Tibial artery (tissue), 4 donors: ENCODE measurements at regions not wholly inside any gene's neighbourhood (a gene's known extent, or its start where the extent isn't known, plus 50 kb on each side); places are given as distances from the start of the nearest gene placed in this dataset.

Experiments used
- DNase-seq, 2 donors: peaks; one replicate each; pipeline ENCODE4 v3.0.0-alpha.2; 2019
- H3K27ac ChIP-seq, 2 donors: fragments of 200-600 bp; sonication (generic) in 1 of 2; 1 replicate in 1 of 2; 2 replicates in 1 of 2; pipeline ENCODE4 v1.5.1; 2018 to 2019; ENCODE audit warnings: mild to moderate bottlenecking in 1 of 2
- H3K27me3 ChIP-seq, 2 donors: fragments of 200-600 bp; sonication (generic) in 1 of 2; one replicate each; pipeline versions ENCODE4 v1.5.1 to v1.6.0; 2016 to 2019
- H3K36me3 ChIP-seq, 3 donors: fragments of 200-600 bp; sonication (generic) in 2 of 3; one replicate each; pipeline ENCODE4 v1.5.1; 2016 to 2019; ENCODE audit warnings: mild to moderate bottlenecking in 2 of 3
- H3K4me1 ChIP-seq, 4 donors: fragments of 200-600 bp; sonication (generic) in 2 of 4; 1 replicate in 3 of 4; 2 replicates in 1 of 4; pipeline ENCODE4 v1.5.1; 2016 to 2019
- H3K4me3 ChIP-seq, 2 donors: fragments of 200-600 bp; sonication (generic) in 1 of 2; 1 replicate in 1 of 2; 2 replicates in 1 of 2; pipeline ENCODE4 v1.5.1; 2018 to 2019; ENCODE audit warnings: mild to moderate bottlenecking in 2 of 2
- H3K9me3 ChIP-seq, 3 donors: fragments of 200-600 bp; sonication (generic) in 1 of 3; one replicate each; pipeline ENCODE4 v1.5.1; 2016 to 2019
- intact Hi-C: fragments of 100-400 bp; cut with DNase I; formaldehyde crosslinking; loops from one replicate; pipeline ENCODE4 v1.15.0; 2023; ENCODE audit warnings: low total_unique reads
- TF ChIP-seq, protein P1 (sequence below), 2 experiments: fragments of 200-600 bp in 1 of 2; fragments of 450-650 bp in 1 of 2; IDR thresholded peaks; one replicate each; pipeline ENCODE4 v1.5.1; 2017 to 2019; ENCODE audit warnings: antibody characterized with exemption in 2 of 2, mild to moderate bottlenecking in 1 of 2, moderate library complexity in 1 of 2

- Histone ChIP-seq H3K27me3 (no peaks in the 10 kb centered on the region), H3K4me1 (no peaks in the 10 kb centered on the region), H3K36me3 (no peaks in the 10 kb centered on the region), H3K9me3 (no peaks in the 10 kb centered on the region), H3K27ac (no peak overlapping the region), H3K4me3 (no peak overlapping the region)
- no peak for DNase-seq
- TF ChIP-seq, protein P1, sequence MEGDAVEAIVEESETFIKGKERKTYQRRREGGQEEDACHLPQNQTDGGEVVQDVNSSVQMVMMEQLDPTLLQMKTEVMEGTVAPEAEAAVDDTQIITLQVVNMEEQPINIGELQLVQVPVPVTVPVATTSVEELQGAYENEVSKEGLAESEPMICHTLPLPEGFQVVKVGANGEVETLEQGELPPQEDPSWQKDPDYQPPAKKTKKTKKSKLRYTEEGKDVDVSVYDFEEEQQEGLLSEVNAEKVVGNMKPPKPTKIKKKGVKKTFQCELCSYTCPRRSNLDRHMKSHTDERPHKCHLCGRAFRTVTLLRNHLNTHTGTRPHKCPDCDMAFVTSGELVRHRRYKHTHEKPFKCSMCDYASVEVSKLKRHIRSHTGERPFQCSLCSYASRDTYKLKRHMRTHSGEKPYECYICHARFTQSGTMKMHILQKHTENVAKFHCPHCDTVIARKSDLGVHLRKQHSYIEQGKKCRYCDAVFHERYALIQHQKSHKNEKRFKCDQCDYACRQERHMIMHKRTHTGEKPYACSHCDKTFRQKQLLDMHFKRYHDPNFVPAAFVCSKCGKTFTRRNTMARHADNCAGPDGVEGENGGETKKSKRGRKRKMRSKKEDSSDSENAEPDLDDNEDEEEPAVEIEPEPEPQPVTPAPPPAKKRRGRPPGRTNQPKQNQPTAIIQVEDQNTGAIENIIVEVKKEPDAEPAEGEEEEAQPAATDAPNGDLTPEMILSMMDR (IDR thresholded peaks at IDR 0.05): no peak
- intact Hi-C loops: no loop called here
Measured at GRCh38 chr2:235283246-235283645, 210.6 kb upstream of the AGAP1 start.

GRCh38 chr2:235286622-235287374 lies 207.0 kb upstream of the AGAP1 start:
- H3K4me1 ChIP-seq: no peaks in the 10 kb centered on the region
- H3K27me3 ChIP-seq: no peaks in the 10 kb centered on the region
- intact Hi-C loops: no loop called here
- no peak for DNase-seq
- H3K4me3 ChIP-seq: no peak overlapping the region
- H3K9me3 ChIP-seq: no peaks in the 10 kb centered on the region
- H3K36me3 ChIP-seq: no peaks in the 10 kb centered on the region
- no peak overlapping the region for H3K27ac ChIP-seq
- TF ChIP-seq, protein P1 (IDR thresholded peaks at IDR 0.05): no peak

DNA sequence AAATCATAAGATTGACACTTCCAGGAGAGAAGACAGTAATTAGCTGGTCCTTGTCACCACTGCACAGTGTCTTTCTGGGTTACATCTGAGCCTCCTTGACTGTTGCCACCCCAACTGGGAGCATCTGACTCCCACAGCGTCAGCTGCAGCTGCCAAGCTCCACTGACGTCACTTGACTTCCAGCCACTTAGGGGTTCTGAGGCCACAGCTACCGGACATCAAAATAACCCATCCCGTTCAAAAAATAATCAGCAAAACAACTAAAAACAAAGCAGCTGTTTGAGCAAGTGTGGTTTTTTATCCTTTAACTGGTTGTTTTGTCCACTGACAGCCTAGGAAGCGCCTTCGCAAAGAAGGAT lies 206.5 kb upstream of the AGAP1 start:
- no peak overlapping the region for H3K27ac ChIP-seq
- DNase-seq: no peak
- H3K9me3 ChIP-seq: no peaks in the 10 kb centered on the region
- H3K4me3 ChIP-seq: no peak overlapping the region
- no peaks in the 10 kb centered on the region for H3K4me1 ChIP-seq
- TF ChIP-seq, protein P1 (IDR thresholded peaks at IDR 0.05): no peak
- intact Hi-C loops: no loop called here
- no peaks in the 10 kb centered on the region for H3K27me3 ChIP-seq
- no peaks in the 10 kb centered on the region for H3K36me3 ChIP-seq

- H3K9me3 ChIP-seq: no peaks in the 10 kb centered on the region
- no peaks in the 10 kb centered on the region for H3K4me1 ChIP-seq
- TF ChIP-seq, protein P1 (IDR thresholded peaks at IDR 0.05): no peak
- no peak for DNase-seq
- no peak overlapping the region for H3K27ac ChIP-seq
- intact Hi-C loops: no loop called here
- no peaks in the 10 kb centered on the region for H3K36me3 ChIP-seq
- H3K4me3 ChIP-seq: no peak overlapping the region
- H3K27me3 ChIP-seq: no peaks in the 10 kb centered on the region
Measured at GRCh38 chr2:235291461-235291860, 202.4 kb upstream of the AGAP1 start.

- intact Hi-C loops: no loop called here
Measured at GRCh38 chr2:235293061-235293460, 200.8 kb upstream of the AGAP1 start.

More at GRCh38 chr2:235293061-235293460, 200.8 kb upstream of the AGAP1 start:
- H3K9me3 ChIP-seq: no peaks in the 10 kb centered on the region
- DNase-seq: no peak
- no peaks in the 10 kb centered on the region for H3K27me3 ChIP-seq
- TF ChIP-seq, protein P1 (IDR thresholded peaks at IDR 0.05): no peak
- no peaks in the 10 kb centered on the region for H3K36me3 ChIP-seq
- no peak overlapping the region for H3K27ac ChIP-seq
- no peak overlapping the region for H3K4me3 ChIP-seq
- no peaks in the 10 kb centered on the region for H3K4me1 ChIP-seq
